H1 (cell line): ENCODE measurements at regions not wholly inside any gene's neighbourhood (a gene's known extent, or its start where the extent isn't known, plus 50 kb on each side); places are given as distances from the start of the nearest gene placed in this dataset.

ENCODE experiments used
- ATF2 ChIP-seq: IDR thresholded peaks from 2 replicates; pipeline ENCODE4 v1.6.1; 2012; ENCODE audit warnings: low read length, inconsistent platforms

- no peak for TF ChIP-seq ATF2
- TF ChIP-seq, all 59 proteins: peak for 0
Observed at GRCh38 chr6:22067122-22067521, 229.7 kb downstream of the PRL start (continued).
